Femur (tissue), 1 donor: ENCODE measurements at regions not wholly inside any gene's neighbourhood (a gene's known extent, or its start where the extent isn't known, plus 50 kb on each side); places are given as distances from the start of the nearest gene placed in this dataset.
A peak's percentile ranks its signal among the peaks of the same experiment; 100 is the strongest.

Experiments used
- DNase-seq: peaks from one replicate; pipeline ENCODE4 v3.0.0-alpha.2; 2017

- no peak for DNase-seq
Observed at GRCh38 chr1:55418208-55419000, 203.2 kb upstream of the USP24 start.

GRCh38 chr1:55416164-55416842 lies 201.1 kb upstream of the USP24 start:
- DNase-seq, result no peak

- no peak for DNase-seq
Observed at GRCh38 chr1:55413286-55413685, 198.1 kb upstream of the USP24 start.

- no peak for DNase-seq
Observed at GRCh38 chr1:55412060-55412459, 196.9 kb upstream of the USP24 start.

- no peak for DNase-seq
Observed at GRCh38 chr1:55402671-55403464, 187.7 kb upstream of the USP24 start.

GRCh38 chr1:55402142-55402541 lies 187.0 kb upstream of the USP24 start:
- DNase-seq, result no peak

- DNase-seq, result peak; percentile 76
Observed at GRCh38 chr1:55400508-55400907, 185.3 kb upstream of the USP24 start.

- no peak for DNase-seq
Observed at GRCh38 chr1:55399346-55399745, 184.2 kb upstream of the USP24 start.

GRCh38 chr1:55396381-55396891 lies 181.3 kb upstream of the USP24 start:
- DNase-seq, result no peak

GRCh38 chr1:55388960-55389359 lies 173.8 kb upstream of the USP24 start:
- no peak for DNase-seq

- DNase-seq, result no peak
Observed at GRCh38 chr1:55387145-55387544, 172.0 kb upstream of the USP24 start.

GRCh38 chr1:55386456-55386855 lies 171.3 kb upstream of the USP24 start:
- no peak for DNase-seq

GRCh38 chr1:55385402-55386018 lies 170.3 kb upstream of the USP24 start:
- no peak for DNase-seq

GRCh38 chr1:55384637-55385036 lies 169.5 kb upstream of the USP24 start:
- DNase-seq, result no peak

GRCh38 chr1:55382806-55383305 lies 167.7 kb upstream of the USP24 start:
- no peak for DNase-seq

- no peak for DNase-seq
Observed at GRCh38 chr1:55381983-55382382, 166.8 kb upstream of the USP24 start.

- no peak for DNase-seq
Observed at GRCh38 chr1:55381491-55381890, 166.3 kb upstream of the USP24 start.

GRCh38 chr1:55380355-55380970 lies 165.3 kb upstream of the USP24 start:
- peak; percentile 74 for DNase-seq

- peak; percentile 64 for DNase-seq
Observed at GRCh38 chr1:55378582-55378981, 163.4 kb upstream of the USP24 start.

GRCh38 chr1:55376897-55377296 lies 161.7 kb upstream of the USP24 start:
- no peak for DNase-seq

GRCh38 chr1:55375617-55376258 lies 160.6 kb upstream of the USP24 start:
- DNase-seq, result no peak
